ENCODE measurements at regions not wholly inside any gene's neighbourhood (a gene's known extent, or its start where the extent isn't known, plus 50 kb on each side); places are given as distances from the start of the nearest gene placed in this dataset.

DNA sequence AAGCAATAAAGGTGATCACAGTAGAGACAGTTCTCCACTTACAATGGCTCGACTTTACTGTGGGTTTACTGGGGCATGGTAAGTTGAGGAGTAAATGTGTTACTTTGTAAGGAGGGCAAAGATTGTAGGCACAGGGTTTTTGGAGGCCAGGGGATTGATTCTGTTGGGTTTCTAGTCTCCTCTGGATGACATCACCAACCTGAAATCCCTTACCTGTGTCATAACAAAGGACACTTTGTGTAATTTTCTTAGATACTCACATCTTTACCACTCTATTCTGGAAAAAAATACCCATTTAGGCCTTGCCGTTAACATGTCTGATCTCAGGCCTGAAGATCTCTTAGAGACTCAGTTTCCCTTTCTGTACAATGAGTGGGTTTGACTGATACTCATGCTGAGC is 161.7 kb downstream of the GLI2 start:
- intact Hi-C loops (cut with micrococcal nuclease; ENCODE audit: unreplicated experiment), result no loop called here
- ChIA-PET CTCF (no interaction called here), SMC1A (ENCODE audit: uncharacterized antibody, unreplicated experiment) (interaction anchor here (1.6 kb wide), 1 partner anchor 15 kb away, joined by 3 read pairs; no protein-coding TSS in a partner anchor), POLR2A (no interaction called here), RAD21 (ENCODE audit: unreplicated experiment) (no interaction called here)
- no peaks in the 10 kb centered on the region for H3K9me3 ChIP-seq (replicated peaks; ENCODE audit: control insufficient read depth, insufficient read depth, low read length)
- in situ Hi-C loops (cut with MboI), result no loop called here
- TF ChIP-seq EZH2 (IDR thresholded peaks at IDR 0.05; ENCODE audit: borderline replicate concordance, control insufficient read depth, low read depth, low read length), result no peak
- TF ChIP-seq NFIC (IDR thresholded peaks at IDR 0.05; ENCODE audit: low read depth, low read length), result no peak
- TF ChIP-seq MTA3 (IDR thresholded peaks at IDR 0.05; ENCODE audit: borderline replicate concordance, low read length), result no peak
- TF ChIP-seq ZNF384 (IDR thresholded peaks at IDR 0.05; ENCODE audit: borderline replicate concordance, low read depth, low read length), result no peak
- TF ChIP-seq NFXL1 (IDR thresholded peaks at IDR 0.05; ENCODE audit: borderline replicate concordance), result no peak
- TF ChIP-seq SMAD1 (IDR thresholded peaks at IDR 0.05; ENCODE audit: low read depth, partially characterized antibody), result no peak
- TF ChIP-seq ZNF217 (IDR thresholded peaks at IDR 0.05), result no peak
- TF ChIP-seq TCF12 (IDR thresholded peaks at IDR 0.05; ENCODE audit: low read depth, low read length), result no peak
- TF ChIP-seq MEF2A (IDR thresholded peaks at IDR 0.05; ENCODE audit: insufficient read depth, low read depth, low read length), result no peak
- no peak for TF ChIP-seq CBX3 (IDR thresholded peaks at IDR 0.05; ENCODE audit: borderline replicate concordance, low read depth)
- no peak for TF ChIP-seq TCF7 (IDR thresholded peaks at IDR 0.05; ENCODE audit: borderline replicate concordance)
- TF ChIP-seq CEBPB (IDR thresholded peaks at IDR 0.05; ENCODE audit: borderline replicate concordance in 1 of 2, low read depth in 2 of 2, low read length in 2 of 2), result no peak
- H2AFZ ChIP-seq (ENCODE audit: control insufficient read depth, low read depth, low read length), result no peak overlapping the region
- H3K79me2 ChIP-seq (ENCODE audit: control insufficient read depth, insufficient read depth, low read length), result no peaks in the 10 kb centered on the region
- H3K9ac ChIP-seq (ENCODE audit: control insufficient read depth, insufficient read depth, low read length), result no peak overlapping the region
- H3K27me3 ChIP-seq (replicated peaks in 1 of 2; ENCODE audit: control insufficient read depth in 2 of 2, insufficient read depth in 2 of 2, low read length in 1 of 2), result peaks cover 0 to 5% of the 10 kb centered on the region in 2 experiments; a peak in 3 of 4 replicates
- no peaks in the 10 kb centered on the region for H4K20me1 ChIP-seq (ENCODE audit: control insufficient read depth, insufficient read depth)
- H3K4me3 ChIP-seq, result no peak overlapping the region
- DNase-seq (ENCODE audit: low read depth, low spot score) (no peak), FAIRE-seq (no peak), ATAC-seq (no peak)
- H3K27ac ChIP-seq (ENCODE audit: control insufficient read depth, insufficient read depth), result no peak overlapping the region
- 0% methylated on average over 2 of the region's 2 CpGs for WGBS (ENCODE audit: insufficient coverage, insufficient replicate concordance, low lambda C conversion rate, missing lambda C conversion rate)
- BruUV-seq (replicated peaks), result no TSS peak
- H3K4me2 ChIP-seq (ENCODE audit: control insufficient read depth, insufficient read depth), result no peak overlapping the region
- no peaks in the 10 kb centered on the region for H3K36me3 ChIP-seq (ENCODE audit: control insufficient read depth in 2 of 2, insufficient read depth in 2 of 2, low read length in 1 of 2)
- H3K4me1 ChIP-seq (ENCODE audit: control insufficient read depth, insufficient read depth, low read length), result no peaks in the 10 kb centered on the region
